HCT116 (cell line): ENCODE measurements at regions not wholly inside any gene's neighbourhood (a gene's known extent, or its start where the extent isn't known, plus 50 kb on each side); places are given as distances from the start of the nearest gene placed in this dataset.

Experiments used
- ATAC-seq: fragments of 200-7000 bp; cut with Tn5 transposase; 2 replicates; pipeline ENCODE4 v1.9.1; 2020; ENCODE audit warnings: mild to moderate bottlenecking, moderate library complexity
- BruUV-seq: library from RNA; stranded (reverse); fragments of 400-500 nt; replicated peaks from 2 replicates; lab custom pipeline; 2021; lab: Mats Ljungman, UMichigan
- CTCF ChIA-PET: fragments of 300-600 bp; sonication (Branson Sonifier 250); formaldehyde crosslinking; loops from one replicate; lab custom pipeline; 2021; ENCODE audit warnings: antibody characterized with exemption; lab: Charles Lee
- POLR2A ChIA-PET: fragments of 300-600, 350-600 bp; sonication (Branson Sonifier 250); formaldehyde crosslinking; loops from one replicate; lab custom pipeline; 2021; ENCODE audit warnings: antibody characterized with exemption; lab: Charles Lee
- RAD21 ChIA-PET, 2 experiments: fragments of 300-600 bp; sonication (Branson Sonifier 250); formaldehyde crosslinking; loops; one replicate each; lab custom pipeline; 2023; ENCODE audit warnings: low total read pairs in 2 of 2; ENCODE audit not compliant: uncharacterized antibody in 2 of 2, unreplicated experiment in 2 of 2, low non-redundant PET in 1 of 2; lab: Charles Lee
- DNase-seq: peaks from one replicate; pipeline ENCODE4 v3.0.0-alpha.2; 2010; ENCODE audit warnings: low read depth, low spot score
- H2AFZ ChIP-seq: fragments of 200-600 bp; shearing (Covaris generic), sonication (generic); 2 replicates; pipeline ENCODE4 v1.6.1; 2017; ENCODE audit warnings: low read depth, mixed run types, mixed read lengths, antibody characterized with exemption, low read length; ENCODE audit not compliant: poor library complexity, severe bottlenecking
- H3K27ac ChIP-seq: 2 replicates; pipeline ENCODE4 v1.5.1; 2012; ENCODE audit warnings: low read depth, low read length
- H3K27me3 ChIP-seq: fragments of 200-600 bp; sonication (generic); 2 replicates; pipeline ENCODE4 v1.6.1; 2016; ENCODE audit warnings: mixed run types, low read length, mixed read lengths; ENCODE audit not compliant: insufficient read depth
- H3K36me3 ChIP-seq, 2 experiments: fragments of 200-500 bp in 1 of 2; fragments of 200-600 bp in 1 of 2; sonication (Bioruptor generic) in 1 of 2; sonication (generic) in 1 of 2; 2 replicates each; pipeline versions ENCODE4 v1.5.1 to v1.6.1; 2014 to 2016; ENCODE audit warnings: low read length in 2 of 2, inconsistent platforms in 1 of 2, mixed read lengths in 1 of 2, mixed run types in 1 of 2; ENCODE audit not compliant: insufficient read depth in 2 of 2, control insufficient read depth in 1 of 2
- H3K4me1 ChIP-seq, 2 experiments: fragments of 200-600 bp in 1 of 2; sonication (generic) in 1 of 2; 2 replicates each; pipeline versions ENCODE4 v1.5.1 to v1.6.1; 2012 to 2017; ENCODE audit warnings: low read length in 2 of 2, inconsistent platforms in 1 of 2, mild to moderate bottlenecking in 1 of 2, mixed read lengths in 1 of 2, mixed run types in 1 of 2, moderate library complexity in 1 of 2; ENCODE audit not compliant: insufficient read depth in 2 of 2, control insufficient read depth in 1 of 2
- H3K4me2 ChIP-seq: fragments of 200-600 bp; sonication (generic); 2 replicates; pipeline ENCODE4 v1.6.1; 2017; ENCODE audit warnings: mixed run types, low read length, mixed read lengths
- H3K4me3 ChIP-seq, 2 experiments: fragments of 200-600 bp in 1 of 2; sonication (generic) in 1 of 2; replicated peaks in 1 of 2; 2 replicates each; pipeline ENCODE4 v1.5.1; 2011 to 2016; ENCODE audit warnings: low read length in 2 of 2, control low read depth in 1 of 2, low read depth in 1 of 2, mild to moderate bottlenecking in 1 of 2, mixed read lengths in 1 of 2, mixed run types in 1 of 2
- H3K79me2 ChIP-seq: fragments of 200-600 bp; sonication (generic); 2 replicates; pipeline ENCODE4 v1.6.1; 2017; ENCODE audit warnings: mild to moderate bottlenecking, mixed run types, low read length, moderate library complexity, mixed read lengths; ENCODE audit not compliant: insufficient read depth
- H3K9ac ChIP-seq: fragments of 200-600 bp; sonication (generic); 2 replicates; pipeline ENCODE4 v1.6.1; 2016; ENCODE audit warnings: low read length, mixed read lengths
- H3K9me2 ChIP-seq: fragments of 200-600 bp; sonication (generic), shearing (Covaris generic); 2 replicates; pipeline ENCODE4 v1.6.1; 2017; ENCODE audit warnings: mixed run types, mild to moderate bottlenecking, moderate library complexity; ENCODE audit not compliant: insufficient read depth
- H3K9me3 ChIP-seq, 2 experiments: fragments of 200-500 bp in 1 of 2; fragments of 200-600 bp in 1 of 2; sonication (Bioruptor generic) in 1 of 2; sonication (generic) in 1 of 2; 2 replicates each; pipeline ENCODE4 v1.6.1; 2014 to 2017; ENCODE audit warnings: low read length in 2 of 2, mixed read lengths in 2 of 2, inconsistent platforms in 1 of 2, low read depth in 1 of 2, mild to moderate bottlenecking in 1 of 2, mixed run types in 1 of 2, moderate library complexity in 1 of 2; ENCODE audit not compliant: control insufficient read depth in 1 of 2, insufficient read depth in 1 of 2
- H4K20me1 ChIP-seq: fragments of 200-600 bp; sonication (generic), shearing (Covaris generic); 2 replicates; pipeline ENCODE4 v1.6.1; 2017; ENCODE audit warnings: mixed run types, mild to moderate bottlenecking, moderate library complexity; ENCODE audit not compliant: insufficient read depth
- ATF3 ChIP-seq: IDR thresholded peaks from 2 replicates; pipeline ENCODE4 v1.6.1; 2012
- CBX3 ChIP-seq: IDR thresholded peaks from 2 replicates; pipeline ENCODE4 v1.6.1; 2012; ENCODE audit warnings: low read depth
- CEBPB ChIP-seq: IDR thresholded peaks from 2 replicates; pipeline ENCODE4 v1.6.1; 2012; ENCODE audit warnings: low read depth
- CTCF ChIP-seq, 3 experiments: fragments of 200-600 bp in 1 of 3; sonication (generic) in 1 of 3; IDR thresholded peaks in 2 of 3; conservative IDR thresholded peaks in 1 of 3; 2 replicates each; pipeline ENCODE4 v1.5.1; 2012 to 2017; ENCODE audit warnings: low read depth in 2 of 3, low read length in 2 of 3, antibody characterized with exemption in 1 of 3, borderline replicate concordance in 1 of 3, control low read depth in 1 of 3, mild to moderate bottlenecking in 1 of 3, mixed read lengths in 1 of 3, mixed run types in 1 of 3, moderate library complexity in 1 of 3; ENCODE audit not compliant: insufficient read depth in 1 of 3
- ELF1 ChIP-seq: IDR thresholded peaks from 2 replicates; pipeline ENCODE4 v1.6.1; 2012; ENCODE audit warnings: low read depth, borderline replicate concordance
- FOSL1 ChIP-seq: IDR thresholded peaks from 2 replicates; pipeline ENCODE4 v1.6.1; 2012; ENCODE audit warnings: low read depth
- POLR2A ChIP-seq: IDR thresholded peaks from 2 replicates; pipeline ENCODE4 v1.7.0; 2011; ENCODE audit warnings: borderline replicate concordance; ENCODE audit not compliant: insufficient read depth, insufficient read length; ENCODE audit errors: extremely low read depth
- REST ChIP-seq: IDR thresholded peaks from 2 replicates; pipeline ENCODE4 v1.6.1; 2012; ENCODE audit warnings: low read depth
- SIN3A ChIP-seq: IDR thresholded peaks from 2 replicates; pipeline ENCODE4 v1.6.1; 2012; ENCODE audit warnings: low read depth
- SP1 ChIP-seq: IDR thresholded peaks from 2 replicates; pipeline ENCODE4 v1.6.1; 2012; ENCODE audit warnings: low read depth
- SRF ChIP-seq: IDR thresholded peaks from 2 replicates; pipeline ENCODE4 v1.6.1; 2012; ENCODE audit warnings: low read depth
- ZBTB33 ChIP-seq: IDR thresholded peaks from 2 replicates; pipeline ENCODE4 v1.6.1; 2011; ENCODE audit warnings: mild to moderate bottlenecking, low read length, moderate library complexity; ENCODE audit not compliant: insufficient replicate concordance; ENCODE audit errors: extremely low read depth
- ZNF274 ChIP-seq: fragments of 200-500 bp; sonication (Bioruptor generic); IDR thresholded peaks from 2 replicates; pipeline ENCODE4 v1.6.1; 2014; ENCODE audit warnings: mild to moderate bottlenecking, low read depth, low read length, inconsistent platforms
- intact Hi-C: fragments of 100-400 bp; cut with micrococcal nuclease; formaldehyde crosslinking; loops from 2 replicates; pipeline ENCODE4 v1.10.0; 2022

- ATAC-seq (no peak), DNase-seq (no peak)
- H3K9ac ChIP-seq = no peak overlapping the region
- H3K4me1 ChIP-seq = no peaks in the 10 kb centered on the region
- ChIA-PET POLR2A (no interaction called here), RAD21 (no interaction called here)
- intact Hi-C loops = no loop called here
- H3K9me2 ChIP-seq = no peaks in the 10 kb centered on the region
- no peaks in the 10 kb centered on the region for H4K20me1 ChIP-seq
- peaks cover 3 to 20% of the 10 kb centered on the region in 2 experiments; a peak in 2 of 4 replicates for H3K9me3 ChIP-seq
- BruUV-seq = no TSS peak
- H3K27me3 ChIP-seq = no peaks in the 10 kb centered on the region
- no peak overlapping the region for H3K27ac ChIP-seq
- no peak overlapping the region for H3K4me2 ChIP-seq
- TF ChIP-seq ZBTB33 (no peak), POLR2A (no peak), ATF3 (no peak), FOSL1 (no peak), SRF (no peak), ZNF274 (no peak), ELF1 (no peak), SP1 (no peak), CEBPB (no peak), SIN3A (no peak), CTCF (IDR thresholded peaks at IDR 0.05 in 2 of 3, conservative IDR thresholded peaks at IDR 0.05 in 1 of 3; ENCODE audit: borderline replicate concordance in 1 of 3, insufficient read depth in 1 of 3, low read depth in 2 of 3, low read length in 2 of 3) (no peak), REST (no peak), CBX3 (no peak)
- TF ChIP-seq, all 23 proteins: peak for 0
- CTCF ChIA-PET = no interaction called here
- Histone ChIP-seq H3K4me3 (no peak overlapping the region), H2AFZ (no peak overlapping the region), H3K79me2 (no peaks in the 10 kb centered on the region), H3K36me3 (no peaks in the 10 kb centered on the region)
These were observed 518.2 kb downstream of the TLR4 start for GRCh38 chr9:118222375-118222774.
